DMS53 treated with DMSO at 0.1 percent for 48 hours (cell line): ENCODE measurements at regions not wholly inside any gene's neighbourhood (a gene's known extent, or its start where the extent isn't known, plus 50 kb on each side); places are given as distances from the start of the nearest gene placed in this dataset.

Experiments used
- DNase-seq: peaks from one replicate; lab custom pipeline; 2025; ENCODE audit not compliant: unreplicated experiment; lab: John Stamatoyannopoulos, UW

- no peak for DNase-seq
Measured at GRCh38 chr5:9927521-9927997, 297.4 kb upstream of the TAS2R1 start.

GRCh38 chr5:9927106-9927505 lies 297.0 kb upstream of the TAS2R1 start:
- no peak for DNase-seq

GRCh38 chr5:9924614-9925013 lies 294.5 kb upstream of the TAS2R1 start:
- DNase-seq: peak; percentile 84

- DNase-seq: no peak
Measured at GRCh38 chr5:9922719-9923118, 292.6 kb upstream of the TAS2R1 start.

GRCh38 chr5:9920697-9921096 lies 290.5 kb upstream of the TAS2R1 start:
- no peak for DNase-seq

- no peak for DNase-seq
Measured at GRCh38 chr5:9919306-9920030, 289.3 kb upstream of the TAS2R1 start.

GRCh38 chr5:9905661-9906060 lies 275.5 kb upstream of the TAS2R1 start:
- no peak for DNase-seq

GRCh38 chr5:9903801-9904200 lies 273.6 kb upstream of the TAS2R1 start:
- peak; percentile 87 for DNase-seq

GRCh38 chr5:9898319-9898718 lies 268.2 kb upstream of the TAS2R1 start:
- peak; percentile 17 for DNase-seq

- DNase-seq: no peak
Measured at GRCh38 chr5:9895302-9895645, 265.1 kb upstream of the TAS2R1 start.

GRCh38 chr5:9894571-9895301 lies 264.6 kb upstream of the TAS2R1 start:
- no peak for DNase-seq

- DNase-seq: no peak
Measured at GRCh38 chr5:9892696-9893095, 262.5 kb upstream of the TAS2R1 start.

GRCh38 chr5:9889511-9889910 lies 259.4 kb upstream of the TAS2R1 start:
- DNase-seq: no peak

GRCh38 chr5:9888501-9888901 lies 258.4 kb upstream of the TAS2R1 start:
- no peak for DNase-seq

- no peak for DNase-seq
Measured at GRCh38 chr5:9885164-9885563, 255.0 kb upstream of the TAS2R1 start.

- DNase-seq: no peak
Measured at GRCh38 chr5:9878206-9878605, 248.1 kb upstream of the TAS2R1 start.

GRCh38 chr5:9877488-9877887 lies 247.3 kb upstream of the TAS2R1 start:
- peak; percentile 12 for DNase-seq

- no peak for DNase-seq
Measured at GRCh38 chr5:9876451-9876850, 246.3 kb upstream of the TAS2R1 start.

GRCh38 chr5:9869616-9870288 lies 239.6 kb upstream of the TAS2R1 start:
- no peak for DNase-seq

- no peak for DNase-seq
Measured at GRCh38 chr5:9865574-9865973, 235.4 kb upstream of the TAS2R1 start.

GRCh38 chr5:9864791-9865190 lies 234.6 kb upstream of the TAS2R1 start:
- no peak for DNase-seq

- no peak for DNase-seq
Measured at GRCh38 chr5:9863486-9863885, 233.3 kb upstream of the TAS2R1 start.
